ENCODE measurements at regions not wholly inside any gene's neighbourhood (a gene's known extent, or its start where the extent isn't known, plus 50 kb on each side); places are given as distances from the start of the nearest gene placed in this dataset.

GRCh38 chr2:144161061-144161460, 358.9 kb downstream of the ZEB2 start:
- DNase-seq (ENCODE audit: low read depth) = peak; percentile 14

- DNase-seq (ENCODE audit: low read depth) = no peak
Measured at GRCh38 chr2:144159240-144159639, 360.7 kb downstream of the ZEB2 start.

GRCh38 chr2:144158096-144158495, 361.8 kb downstream of the ZEB2 start:
- DNase-seq (ENCODE audit: low read depth) = no peak

GRCh38 chr2:144156736-144157640, 362.9 kb downstream of the ZEB2 start:
- DNase-seq (ENCODE audit: low read depth) = no peak

DNA sequence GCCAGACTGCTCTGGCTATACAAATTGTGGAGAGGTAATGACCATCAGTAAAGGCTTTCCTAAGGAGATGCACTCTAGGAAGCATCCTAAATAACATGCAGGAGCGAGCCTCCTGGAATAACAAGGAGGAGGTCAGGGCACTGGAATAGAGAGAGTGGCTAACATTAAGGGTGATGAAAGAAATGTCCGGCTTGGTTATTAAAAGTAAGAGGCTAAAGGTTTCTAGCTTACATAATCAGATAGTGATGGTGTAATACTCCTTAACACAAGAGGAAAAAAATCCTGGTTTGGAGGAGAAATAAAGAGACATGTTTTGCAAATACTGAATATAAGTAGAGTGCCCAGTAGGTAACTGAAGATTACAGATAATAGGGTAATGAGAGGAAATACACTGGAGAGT, 365.7 kb downstream of the ZEB2 start:
- DNase-seq (ENCODE audit: low read depth) = no peak

GRCh38 chr2:144152817-144153271, 367.1 kb downstream of the ZEB2 start:
- no peak for DNase-seq (ENCODE audit: low read depth)

GRCh38 chr2:144151851-144152250, 368.1 kb downstream of the ZEB2 start:
- no peak for DNase-seq (ENCODE audit: low read depth)

DNA sequence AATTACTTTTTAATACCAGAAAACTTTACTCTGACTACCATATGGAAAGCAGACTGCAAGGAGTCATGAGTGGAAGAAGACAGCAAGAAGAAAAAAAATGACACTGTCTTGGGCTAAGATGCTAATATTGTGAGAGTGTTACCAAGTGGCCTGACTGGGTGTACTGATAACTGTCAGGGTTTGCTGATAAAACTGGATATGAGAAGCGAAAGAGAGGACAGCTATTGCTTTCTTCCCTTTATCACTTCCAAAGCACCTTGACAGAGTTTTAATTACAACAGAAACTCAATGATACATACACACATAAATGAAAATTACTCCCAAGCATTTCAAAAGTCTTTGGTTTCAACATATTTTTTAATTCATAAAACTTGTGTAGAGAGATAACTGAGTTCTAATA, 368.5 kb downstream of the ZEB2 start:
- no peak for DNase-seq (ENCODE audit: low read depth)

GRCh38 chr2:144147356-144147755, 372.6 kb downstream of the ZEB2 start:
- DNase-seq (ENCODE audit: low read depth) = no peak

GRCh38 chr2:144146876-144147275, 373.0 kb downstream of the ZEB2 start:
- DNase-seq (ENCODE audit: low read depth) = no peak

DNA sequence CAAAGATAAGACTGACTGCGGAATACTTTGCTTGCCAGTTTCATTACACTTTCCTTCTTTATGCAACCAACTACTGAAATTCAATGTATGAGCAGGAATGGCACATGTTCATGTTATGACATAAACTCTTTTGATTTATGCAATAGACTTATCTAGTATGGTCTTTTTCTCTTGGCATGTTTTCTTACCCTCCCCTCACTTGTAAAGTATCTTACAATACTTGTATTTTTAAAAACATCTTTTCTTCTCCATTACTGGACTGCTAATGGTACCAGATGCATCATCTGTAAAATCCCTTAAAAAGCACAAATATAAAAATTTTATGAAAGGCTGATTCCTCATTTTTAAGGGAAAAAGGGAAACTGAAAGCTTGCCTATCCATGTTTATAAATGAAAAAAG, 373.8 kb downstream of the ZEB2 start:
- no peak for DNase-seq (ENCODE audit: low read depth)

GRCh38 chr2:144143294-144144151, 376.4 kb downstream of the ZEB2 start:
- no peak for DNase-seq (ENCODE audit: low read depth)

GRCh38 chr2:144140891-144141290, 379.0 kb downstream of the ZEB2 start:
- no peak for DNase-seq (ENCODE audit: low read depth)

- DNase-seq (ENCODE audit: low read depth) = peak; percentile 61
Measured at GRCh38 chr2:144137705-144138428, 382.1 kb downstream of the ZEB2 start.

DNA sequence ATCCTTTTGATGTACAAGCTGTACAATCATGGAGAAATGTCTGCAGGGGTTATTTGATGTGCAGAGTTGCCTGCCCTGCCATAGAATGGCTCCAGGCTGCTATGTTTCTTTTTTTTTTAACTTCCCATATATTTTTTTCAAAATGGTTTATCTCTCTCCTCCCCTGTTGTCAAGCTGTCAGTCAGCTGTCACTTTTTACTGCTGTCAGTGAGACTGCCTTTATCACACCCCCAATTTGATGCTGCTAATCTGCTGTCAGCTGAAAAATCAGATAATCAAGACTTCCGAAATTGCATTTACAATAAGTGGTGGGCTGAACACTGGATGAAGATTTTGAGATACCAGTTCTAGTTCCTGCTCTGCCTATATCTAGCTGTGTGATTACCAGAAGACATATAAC, 382.6 kb downstream of the ZEB2 start:
- no peak for DNase-seq (ENCODE audit: low read depth)

GRCh38 chr2:144136297-144137010, 383.5 kb downstream of the ZEB2 start:
- no peak for DNase-seq (ENCODE audit: low read depth)

DNA sequence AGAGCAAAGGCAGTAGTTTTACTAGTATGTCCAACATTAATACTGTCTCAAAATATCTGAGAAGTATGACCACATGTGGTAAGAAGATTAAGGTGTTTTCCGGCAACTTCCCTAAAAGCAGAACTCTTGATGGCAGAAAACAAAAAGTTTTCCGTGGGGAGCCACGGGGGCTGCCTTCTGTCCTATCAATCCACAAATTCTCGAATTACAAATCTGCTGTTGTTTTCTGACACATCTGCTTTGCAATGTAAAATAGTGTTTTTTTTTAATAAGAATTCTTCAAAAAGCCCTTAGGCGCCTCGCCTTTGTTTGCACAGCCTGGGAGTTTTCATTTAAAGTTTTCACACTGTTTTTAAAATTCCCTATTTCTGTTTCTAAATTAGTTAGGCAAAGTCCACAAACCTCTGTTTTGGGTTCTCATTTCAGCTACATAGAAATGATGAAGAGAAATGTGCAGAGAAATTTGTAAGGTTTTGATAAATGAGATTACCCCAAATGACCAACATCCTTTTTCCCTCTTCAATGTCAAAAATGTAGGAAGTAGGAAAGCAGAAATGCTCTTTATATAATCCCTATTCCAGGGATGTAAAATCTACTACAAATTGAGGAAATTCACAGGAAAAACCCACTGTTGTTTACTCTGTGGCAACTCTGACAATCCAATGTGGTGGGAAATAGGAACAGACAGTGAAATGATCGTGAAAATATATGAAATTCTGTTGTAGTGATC, 385.8 kb downstream of the ZEB2 start:
- DNase-seq (ENCODE audit: low read depth) = no peak

DNA sequence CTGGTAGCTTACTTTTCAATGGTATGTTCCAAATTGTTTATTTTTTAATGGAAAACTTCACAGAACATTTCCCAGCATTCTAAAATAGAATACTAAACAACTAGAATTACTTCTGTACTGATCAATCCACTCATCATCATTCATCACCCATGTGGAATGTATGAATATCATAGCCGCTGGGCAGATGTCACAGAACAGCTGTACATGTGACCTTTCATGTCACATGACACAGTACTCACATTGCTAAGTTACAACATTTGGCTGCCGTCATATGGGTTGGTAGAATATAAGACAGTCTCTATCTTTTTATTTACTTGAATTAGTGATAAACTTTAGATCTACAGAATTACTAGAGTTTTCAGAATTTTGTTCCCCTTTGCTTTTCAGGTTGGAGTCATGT, 387.6 kb downstream of the ZEB2 start:
- peak; percentile 22 for DNase-seq (ENCODE audit: low read depth)

GRCh38 chr2:144131042-144131441, 388.9 kb downstream of the ZEB2 start:
- peak; percentile 67 for DNase-seq (ENCODE audit: low read depth)

DNA sequence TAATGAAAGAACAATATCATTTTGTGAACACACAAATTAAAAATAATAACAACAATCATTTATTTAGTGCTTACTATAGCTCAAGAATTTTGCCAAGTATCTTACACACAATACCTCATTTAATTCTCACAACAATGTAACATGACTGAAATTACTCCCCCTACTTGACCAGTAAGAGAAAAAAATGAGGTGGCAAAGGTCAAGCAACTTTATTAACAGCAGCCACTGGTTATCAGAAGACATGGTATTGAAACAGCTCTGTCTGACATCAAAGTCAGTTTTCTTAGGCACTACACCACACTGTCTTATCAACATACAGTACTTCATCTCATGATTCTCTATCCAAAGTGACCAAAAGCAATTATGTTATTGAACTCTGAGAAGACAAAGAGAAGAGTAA, 389.4 kb downstream of the ZEB2 start:
- no peak for DNase-seq (ENCODE audit: low read depth)
